Stimulated activated CD4-positive, alpha-beta T cell treated with anti-CD3 and anti-CD28 coated beads, Interleukin-4, amount 100 ng/mL, for 4 hours (primary cell): ENCODE measurements at regions not wholly inside any gene's neighbourhood (a gene's known extent, or its start where the extent isn't known, plus 50 kb on each side); places are given as distances from the start of the nearest gene placed in this dataset.
"Not testable (repeated sequence)": the region's sequence is repeated elsewhere in the genome, so short reads cannot be mapped to it uniquely, and the experiment has no call there.

ENCODE experiments used
- DNase-seq, 2 experiments: peaks; one replicate each; pipeline ENCODE4 v3.0.0-alpha.2; 2020

- not testable (repeated sequence) for DNase-seq
Measured at GRCh38 chr17:20387549-20387948, 79.8 kb downstream of the LGALS9B start.

GRCh38 chr17:20381358-20382300 is 85.7 kb downstream of the LGALS9B start:
- DNase-seq, result peak; percentile 1 to 11

GRCh38 chr17:20380625-20381024 is 86.7 kb downstream of the LGALS9B start:
- DNase-seq, result not testable (repeated sequence)

GRCh38 chr17:20379251-20379650 is 88.1 kb downstream of the LGALS9B start:
- DNase-seq, result not testable (repeated sequence)

DNA sequence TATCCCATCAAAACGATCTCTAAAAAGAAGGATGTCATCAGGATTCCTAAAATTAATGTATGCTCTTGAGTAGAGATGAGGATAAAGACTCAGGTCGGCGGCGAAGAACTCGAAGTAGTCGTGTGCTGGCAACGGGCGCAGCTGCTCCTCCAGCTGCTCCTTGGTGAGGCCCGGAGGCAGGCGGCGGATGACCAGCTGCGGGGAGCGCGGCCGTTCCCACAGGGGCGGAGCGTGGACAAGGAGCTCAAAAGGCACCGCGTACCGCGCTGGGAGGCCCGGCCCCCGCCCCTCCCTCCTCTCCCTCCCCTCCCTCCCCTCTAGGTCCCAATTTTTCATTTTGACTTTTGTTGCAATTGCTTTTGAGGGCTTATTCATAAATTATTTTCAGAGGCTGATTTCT is 90.7 kb downstream of the LGALS9B start:
- not testable (repeated sequence) for DNase-seq

GRCh38 chr17:20375745-20376144 is 91.6 kb downstream of the LGALS9B start:
- DNase-seq, result not testable (repeated sequence)
